Peyer's patch (tissue), 4 donors: ENCODE measurements at regions not wholly inside any gene's neighbourhood (a gene's known extent, or its start where the extent isn't known, plus 50 kb on each side); places are given as distances from the start of the nearest gene placed in this dataset.

Source experiments
- DNase-seq, 3 donors: peaks; one replicate each; pipeline ENCODE4 v3.0.0-alpha.2; 2017 to 2019
- H3K27ac ChIP-seq, 4 donors: fragments of 200-600 bp; sonication (generic); one replicate each; pipeline ENCODE4 v1.5.1; 2016 to 2019
- H3K27me3 ChIP-seq, 2 donors: fragments of 200-600 bp; sonication (generic); one replicate each; pipeline ENCODE4 v1.5.1; 2019
- H3K36me3 ChIP-seq, 3 donors: fragments of 200-600 bp; sonication (generic); one replicate each; pipeline ENCODE4 v1.5.1; 2016 to 2019
- H3K4me1 ChIP-seq, 4 donors: fragments of 200-600 bp; sonication (generic); one replicate each; pipeline ENCODE4 v1.5.1; 2016 to 2019
- H3K4me3 ChIP-seq, 4 donors: fragments of 200-600 bp; sonication (generic); 1 replicate in 3 of 4; 2 replicates in 1 of 4; pipeline ENCODE4 v1.5.1; 2016 to 2019; ENCODE audit warnings: mild to moderate bottlenecking in 1 of 4
- H3K9me3 ChIP-seq, 4 donors: fragments of 200-600 bp; sonication (generic); one replicate each; pipeline ENCODE4 v1.5.1; 2016 to 2019; ENCODE audit warnings: mild to moderate bottlenecking in 1 of 4
- POLR2A ChIP-seq, 2 donors: fragments of 450-650 bp; IDR thresholded peaks; one replicate each; pipeline ENCODE4 v1.5.1; 2017; ENCODE audit warnings: antibody characterized with exemption in 2 of 2, mild to moderate bottlenecking in 2 of 2, moderate library complexity in 2 of 2
- TF ChIP-seq, protein P1 (sequence below), 6 experiments: fragments of 450-650 bp in 4 of 6; fragments of 200-600 bp in 2 of 6; sonication (generic) in 1 of 6; IDR thresholded peaks; one replicate each; pipeline ENCODE4 v1.5.1; 2017 to 2019; ENCODE audit warnings: antibody characterized with exemption in 6 of 6, mild to moderate bottlenecking in 3 of 6, moderate library complexity in 1 of 6

DNA sequence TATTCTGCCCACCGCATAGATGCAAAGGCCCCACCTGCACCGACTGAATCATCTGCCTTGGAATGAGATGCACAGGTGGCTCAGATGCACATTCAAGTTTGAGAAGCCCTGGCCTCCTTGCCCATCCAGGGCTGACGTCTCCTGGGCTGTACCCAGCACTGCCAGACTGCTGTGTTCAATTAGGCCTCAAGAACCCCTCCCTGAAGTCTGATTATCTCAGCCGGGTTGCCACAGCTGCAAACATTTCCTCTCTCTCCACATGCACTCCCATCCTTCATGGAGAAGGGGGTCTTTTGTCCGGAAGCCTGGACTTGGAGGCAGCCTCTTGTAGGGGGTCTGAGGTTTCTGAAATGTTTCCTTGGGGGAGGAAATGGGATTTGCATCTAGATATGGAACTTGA lies 459.4 kb upstream of the PROK2 start:
- no peak overlapping the region for H3K27ac ChIP-seq
- H3K4me3 ChIP-seq: no peak overlapping the region
- TF ChIP-seq, protein P1, sequence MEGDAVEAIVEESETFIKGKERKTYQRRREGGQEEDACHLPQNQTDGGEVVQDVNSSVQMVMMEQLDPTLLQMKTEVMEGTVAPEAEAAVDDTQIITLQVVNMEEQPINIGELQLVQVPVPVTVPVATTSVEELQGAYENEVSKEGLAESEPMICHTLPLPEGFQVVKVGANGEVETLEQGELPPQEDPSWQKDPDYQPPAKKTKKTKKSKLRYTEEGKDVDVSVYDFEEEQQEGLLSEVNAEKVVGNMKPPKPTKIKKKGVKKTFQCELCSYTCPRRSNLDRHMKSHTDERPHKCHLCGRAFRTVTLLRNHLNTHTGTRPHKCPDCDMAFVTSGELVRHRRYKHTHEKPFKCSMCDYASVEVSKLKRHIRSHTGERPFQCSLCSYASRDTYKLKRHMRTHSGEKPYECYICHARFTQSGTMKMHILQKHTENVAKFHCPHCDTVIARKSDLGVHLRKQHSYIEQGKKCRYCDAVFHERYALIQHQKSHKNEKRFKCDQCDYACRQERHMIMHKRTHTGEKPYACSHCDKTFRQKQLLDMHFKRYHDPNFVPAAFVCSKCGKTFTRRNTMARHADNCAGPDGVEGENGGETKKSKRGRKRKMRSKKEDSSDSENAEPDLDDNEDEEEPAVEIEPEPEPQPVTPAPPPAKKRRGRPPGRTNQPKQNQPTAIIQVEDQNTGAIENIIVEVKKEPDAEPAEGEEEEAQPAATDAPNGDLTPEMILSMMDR (IDR thresholded peaks at IDR 0.05): no peak
- TF ChIP-seq POLR2A (IDR thresholded peaks at IDR 0.05): no peak
- peaks cover 0 to 15% (median 0%) of the 10 kb centered on the region in 4 donors for H3K4me1 ChIP-seq
- H3K36me3 ChIP-seq: no peaks in the 10 kb centered on the region
- no peaks in the 10 kb centered on the region for H3K27me3 ChIP-seq
- DNase-seq: no peak
- no peaks in the 10 kb centered on the region for H3K9me3 ChIP-seq

DNA sequence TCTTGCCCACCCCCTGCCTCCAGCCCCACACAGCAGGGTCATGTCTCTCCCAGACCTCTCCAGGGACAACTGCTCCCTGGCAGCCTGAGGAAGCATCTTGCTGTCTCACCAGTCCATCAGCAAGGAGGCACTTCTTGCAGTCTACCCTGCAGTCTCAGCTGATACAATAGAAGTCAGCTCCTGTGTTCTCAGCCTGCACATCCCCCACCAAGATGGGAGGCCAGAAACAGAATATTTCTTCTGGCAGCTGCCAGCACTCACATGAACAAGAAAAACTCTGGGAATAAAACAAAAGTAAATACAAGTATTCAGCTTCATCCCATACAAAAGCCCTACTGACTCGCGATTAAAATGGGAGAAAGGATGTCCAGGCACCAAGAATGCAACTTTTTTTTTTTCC lies 457.4 kb upstream of the PROK2 start:
- Histone ChIP-seq H3K27me3 (no peaks in the 10 kb centered on the region), H3K4me3 (no peak overlapping the region), H3K36me3 (no peaks in the 10 kb centered on the region), H3K27ac (no peak overlapping the region), H3K9me3 (no peaks in the 10 kb centered on the region), H3K4me1 (peaks cover 0 to 15% (median 0%) of the 10 kb centered on the region in 4 donors)
- DNase-seq: no peak
- TF ChIP-seq POLR2A (IDR thresholded peaks at IDR 0.05): no peak

DNA sequence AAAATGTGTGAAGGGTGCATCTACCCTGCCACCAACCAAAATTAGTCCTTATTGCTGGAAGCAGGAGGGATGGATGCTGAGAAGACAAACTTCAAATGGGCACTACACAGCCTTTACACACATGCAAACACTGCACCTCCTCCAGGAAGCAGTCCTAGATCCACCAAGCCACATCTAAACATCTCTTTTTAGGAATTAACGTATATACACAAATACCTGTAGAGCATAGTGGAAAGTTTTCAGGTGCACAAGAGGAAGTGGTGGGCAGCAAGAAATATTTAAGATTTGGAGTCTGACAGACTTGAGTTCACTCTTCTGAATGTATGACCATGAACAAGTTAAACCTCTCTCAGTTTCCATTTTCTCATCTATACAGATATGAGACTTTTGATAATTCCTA lies 456.6 kb upstream of the PROK2 start:
- Histone ChIP-seq H3K4me3 (no peak overlapping the region), H3K9me3 (no peaks in the 10 kb centered on the region), H3K36me3 (no peaks in the 10 kb centered on the region), H3K27ac (no peak overlapping the region), H3K4me1 (peaks cover 0 to 15% (median 0%) of the 10 kb centered on the region in 4 donors), H3K27me3 (no peaks in the 10 kb centered on the region)
- TF ChIP-seq POLR2A (IDR thresholded peaks at IDR 0.05): no peak
- TF ChIP-seq, protein P1 (IDR thresholded peaks at IDR 0.05): no peak
- no peak for DNase-seq

DNA sequence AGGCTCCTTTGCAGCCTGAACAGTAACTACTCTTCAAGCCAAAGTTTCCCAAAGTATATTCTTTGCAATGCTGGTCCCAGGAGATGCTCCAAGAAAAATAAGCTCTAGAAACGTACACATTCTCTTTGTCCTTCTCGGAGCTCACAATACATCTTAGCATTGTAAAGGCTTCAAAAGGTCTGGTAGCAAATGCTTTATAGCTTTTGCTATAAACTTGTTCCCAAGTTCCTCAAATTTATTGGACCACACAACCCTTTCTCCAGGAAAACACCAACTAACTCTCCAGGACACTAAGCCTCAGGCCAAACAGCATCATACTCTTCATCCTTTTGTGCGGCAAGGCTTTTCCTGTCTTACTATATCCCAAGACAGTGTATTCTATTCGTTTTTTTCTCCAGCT lies 455.6 kb upstream of the PROK2 start:
- TF ChIP-seq, protein P1 (IDR thresholded peaks at IDR 0.05): no peak
- no peak for TF ChIP-seq POLR2A (IDR thresholded peaks at IDR 0.05)
- Histone ChIP-seq H3K36me3 (no peaks in the 10 kb centered on the region), H3K9me3 (no peaks in the 10 kb centered on the region), H3K27me3 (no peaks in the 10 kb centered on the region), H3K4me1 (peaks cover 0 to 11% (median 0%) of the 10 kb centered on the region in 4 donors), H3K27ac (no peak overlapping the region), H3K4me3 (no peak overlapping the region)
- DNase-seq: no peak

DNA sequence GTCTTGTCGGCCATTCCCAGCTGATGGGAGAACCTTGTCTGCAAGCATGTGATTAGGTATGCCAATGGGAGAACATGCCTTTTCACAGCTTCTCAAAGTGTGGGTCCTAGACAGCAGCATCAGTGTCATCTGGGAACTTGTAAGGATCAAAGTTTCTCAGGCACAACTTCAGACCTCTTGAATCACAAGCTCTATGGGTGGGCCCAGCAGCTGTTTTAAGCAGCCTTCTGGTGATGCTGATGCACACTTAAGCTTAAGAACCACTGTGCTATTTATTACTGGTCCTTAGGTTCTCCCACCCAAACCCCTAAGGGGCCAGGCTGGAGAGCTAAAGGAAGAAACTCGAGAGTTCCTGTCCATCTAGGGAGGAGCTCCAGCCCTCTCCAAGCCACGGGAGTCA lies 453.9 kb upstream of the PROK2 start:
- H3K27ac ChIP-seq: peak overlapping the region in 2 of 4 donors; percentile 62 to 64
- no peaks in the 10 kb centered on the region for H3K4me1 ChIP-seq
- H3K27me3 ChIP-seq: no peaks in the 10 kb centered on the region
- DNase-seq: no peak
- TF ChIP-seq, protein P1 (IDR thresholded peaks at IDR 0.05): no peak
- no peak for TF ChIP-seq POLR2A (IDR thresholded peaks at IDR 0.05)
- H3K9me3 ChIP-seq: no peaks in the 10 kb centered on the region
- H3K36me3 ChIP-seq: no peaks in the 10 kb centered on the region
- H3K4me3 ChIP-seq: no peak overlapping the region

DNA sequence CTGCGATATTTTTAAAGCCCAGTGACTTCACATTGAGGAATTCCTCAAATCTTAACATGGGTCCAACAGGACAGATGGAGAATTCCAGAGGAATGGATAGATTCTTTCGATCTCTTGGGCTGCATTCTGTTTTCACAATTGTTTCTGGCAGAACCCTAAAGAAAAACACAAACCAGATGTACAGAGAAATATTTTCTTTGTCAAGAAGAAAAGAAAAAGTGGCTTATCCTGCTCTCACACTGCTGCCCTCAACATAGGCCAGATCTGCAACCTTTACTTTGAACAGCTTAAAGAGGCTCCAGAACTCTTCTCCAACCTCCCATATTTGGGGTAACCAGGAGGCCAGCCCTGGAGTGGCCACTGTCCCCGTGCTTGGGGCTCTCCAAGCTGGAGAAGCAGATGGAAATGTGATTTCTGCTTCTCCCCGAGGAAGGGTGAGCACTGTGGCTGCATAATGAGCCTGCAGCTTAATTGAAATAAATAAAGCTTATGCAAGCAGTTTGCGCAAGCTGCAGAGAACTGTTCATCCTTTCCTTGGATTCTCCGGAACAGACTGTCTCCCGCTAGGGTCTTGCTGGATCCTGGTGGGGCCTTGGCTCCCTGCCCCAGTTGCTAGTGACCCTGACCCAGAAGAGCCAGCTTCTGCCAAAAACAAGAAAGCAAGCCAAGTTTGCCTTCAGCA lies 453.2 kb upstream of the PROK2 start:
- TF ChIP-seq POLR2A (IDR thresholded peaks at IDR 0.05): no peak
- TF ChIP-seq, protein P1 (IDR thresholded peaks at IDR 0.05): no peak
- no peaks in the 10 kb centered on the region for H3K4me1 ChIP-seq
- no peaks in the 10 kb centered on the region for H3K9me3 ChIP-seq
- H3K27ac ChIP-seq: peak overlapping the region in 2 of 4 donors; percentile 62 to 64
- no peak for DNase-seq
- H3K36me3 ChIP-seq: no peaks in the 10 kb centered on the region
- H3K4me3 ChIP-seq: no peak overlapping the region
- H3K27me3 ChIP-seq: no peaks in the 10 kb centered on the region
